Stomach (tissue), 8 donors: ENCODE measurements at regions not wholly inside any gene's neighbourhood (a gene's known extent, or its start where the extent isn't known, plus 50 kb on each side); places are given as distances from the start of the nearest gene placed in this dataset.

ENCODE experiments used
- DNase-seq, 2 donors: peaks; one replicate each; pipeline versions ENCODE4 v3.0.0 to v3.0.0-alpha.2; 2013 to 2019
- H3K27ac ChIP-seq, 5 donors: fragments of 200-600 bp in 4 of 5; sonication (generic) in 4 of 5; one replicate each; pipeline ENCODE4 v1.5.1; 2013 to 2019; ENCODE audit warnings: mild to moderate bottlenecking in 1 of 5, moderate library complexity in 1 of 5
- H3K27me3 ChIP-seq, 3 donors: fragments of 200-600 bp; sonication (generic); one replicate each; pipeline ENCODE4 v1.5.1; 2017 to 2019; ENCODE audit warnings: mixed run types in 1 of 3
- H3K36me3 ChIP-seq, 4 donors: fragments of 200-600 bp; sonication (generic); 1 replicate in 3 of 4; 2 replicates in 1 of 4; pipeline ENCODE4 v1.5.1; 2016 to 2019
- H3K4me1 ChIP-seq, 4 donors: fragments of 200-600 bp; sonication (generic); one replicate each; pipeline ENCODE4 v1.5.1; 2016 to 2019
- H3K4me3 ChIP-seq, 4 donors: fragments of 200-600 bp; sonication (generic) in 3 of 4; one replicate each; pipeline ENCODE4 v1.5.1; 2016 to 2019; ENCODE audit warnings: mild to moderate bottlenecking in 1 of 4
- H3K9me3 ChIP-seq, 4 donors: fragments of 200-600 bp; sonication (generic); one replicate each; pipeline ENCODE4 v1.5.1; 2016 to 2019
- EP300 ChIP-seq: sonication (generic); formaldehyde crosslinking; IDR thresholded peaks from one replicate; pipeline ENCODE4 v1.6.1; 2017; ENCODE audit warnings: antibody characterized with exemption
- POLR2A ChIP-seq, 4 donors: fragments of 450-650 bp; IDR thresholded peaks; one replicate each; pipeline ENCODE4 v1.6.1; 2016; ENCODE audit warnings: antibody characterized with exemption in 4 of 4, control low read depth in 2 of 4, mild to moderate bottlenecking in 1 of 4, moderate library complexity in 1 of 4
- POLR2AphosphoS5 ChIP-seq, 3 donors: sonication (generic); formaldehyde crosslinking; IDR thresholded peaks; one replicate each; pipeline ENCODE4 v1.6.1; 2016; ENCODE audit warnings: antibody characterized with exemption in 3 of 3
- WGBS, 5 donors: extraction: QIAGEN DNeasy Blood & Tissue Kit in 3 of 5; methylation state at CpG; one replicate each; pipeline versions ENCODE4 v1.1.5 to v1.1.7; 2013 to 2018; 5-methylcytosine and 5-hydroxymethylcytosine counted together
- intact Hi-C: fragments of 100-400 bp; cut with DNase I; formaldehyde crosslinking; loops from one replicate; pipeline ENCODE4 v1.15.1; 2023; ENCODE audit warnings: low total_unique reads
- TF ChIP-seq, protein P1 (sequence below), 7 experiments: fragments of 450-650 bp in 4 of 7; fragments of 200-600 bp in 3 of 7; sonication (generic) in 3 of 7; IDR thresholded peaks; one replicate each; pipeline ENCODE4 v1.5.1; 2016 to 2019; ENCODE audit warnings: antibody characterized with exemption in 7 of 7, control low read depth in 2 of 7, mild to moderate bottlenecking in 1 of 7
- donor health status: healthy with polysubstance abuse.
- donor health status: Bipolar disorder and iron deficiency.
- donor health status: healthy.

DNA sequence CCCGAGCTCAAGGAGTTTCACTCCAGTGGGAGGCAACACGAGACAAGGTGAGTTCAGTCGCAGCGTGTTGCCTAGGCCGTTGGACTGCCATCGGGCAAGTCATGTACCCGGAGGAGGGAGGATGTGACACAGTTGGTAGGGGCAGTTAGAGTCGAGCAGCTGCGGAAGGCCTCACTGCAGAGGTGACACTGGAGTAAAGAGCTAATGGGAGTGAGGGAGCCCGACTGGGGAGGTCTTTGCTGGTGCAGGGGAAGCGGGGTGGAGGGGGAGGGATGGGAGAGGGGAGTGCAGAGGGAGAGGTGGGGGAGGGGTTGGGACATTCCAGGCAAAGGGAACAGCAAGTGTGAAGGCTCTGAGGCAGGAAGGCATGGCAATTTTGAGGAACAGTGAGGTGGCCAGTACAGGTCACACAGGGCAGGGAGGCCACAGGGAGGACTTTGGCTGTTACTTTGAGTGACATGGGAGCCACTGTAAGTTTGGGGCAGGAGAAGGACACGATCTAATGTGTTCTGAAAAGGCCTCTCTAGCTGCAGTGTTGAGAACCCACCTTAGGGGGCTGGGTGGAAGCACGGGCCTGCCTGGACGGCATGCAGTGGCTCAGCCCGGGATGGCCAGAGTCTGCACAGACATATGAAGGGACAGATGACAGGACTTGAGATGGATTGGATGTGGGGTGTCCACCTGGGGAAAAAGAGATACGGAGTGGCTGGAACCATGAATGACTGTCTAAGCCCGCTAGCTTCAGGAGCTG, 61.1 kb downstream of the KCNF1 start:
- Histone ChIP-seq H3K36me3 (no peaks in the 10 kb centered on the region), H3K4me1 (no peaks in the 10 kb centered on the region), H3K27ac (no peak overlapping the region), H3K27me3 (peaks cover 0 to 44% (median 3%) of the 10 kb centered on the region in 3 donors), H3K4me3 (no peak overlapping the region), H3K9me3 (no peaks in the 10 kb centered on the region)
- no peak for DNase-seq
- TF ChIP-seq POLR2A (IDR thresholded peaks at IDR 0.05) (no peak), EP300 (no peak)
- intact Hi-C loops: no loop called here
- 81 to 88% (median 83%) methylated on average over 17 of the region's 17 CpGs for WGBS, 5 donors

DNA sequence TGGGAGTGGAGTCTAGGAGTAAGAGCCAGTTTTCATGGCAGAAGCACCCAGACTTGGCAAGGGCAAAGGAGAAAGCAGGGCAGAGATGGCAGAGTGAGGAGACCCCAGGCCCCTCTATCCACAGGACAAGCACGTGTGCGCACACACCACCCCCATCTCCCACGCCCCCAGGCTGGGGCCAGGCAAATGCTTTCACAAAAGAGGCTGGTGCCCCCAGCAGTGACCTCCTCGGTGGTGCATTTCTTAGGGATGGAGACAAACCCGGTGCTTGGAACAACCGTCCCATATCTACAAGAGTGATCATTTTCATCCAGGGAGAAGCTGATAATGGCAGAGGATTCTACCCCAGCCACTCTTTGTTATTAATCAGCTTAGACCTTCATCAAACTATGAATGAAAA, 62.0 kb downstream of the KCNF1 start:
- Histone ChIP-seq H3K36me3 (no peaks in the 10 kb centered on the region), H3K27ac (no peak overlapping the region), H3K4me1 (no peaks in the 10 kb centered on the region), H3K27me3 (peaks cover 0 to 53% (median 3%) of the 10 kb centered on the region in 3 donors), H3K9me3 (no peaks in the 10 kb centered on the region), H3K4me3 (no peak overlapping the region)
- no peak for TF ChIP-seq POLR2A (IDR thresholded peaks at IDR 0.05)
- no peak for TF ChIP-seq EP300
- TF ChIP-seq, protein P1, sequence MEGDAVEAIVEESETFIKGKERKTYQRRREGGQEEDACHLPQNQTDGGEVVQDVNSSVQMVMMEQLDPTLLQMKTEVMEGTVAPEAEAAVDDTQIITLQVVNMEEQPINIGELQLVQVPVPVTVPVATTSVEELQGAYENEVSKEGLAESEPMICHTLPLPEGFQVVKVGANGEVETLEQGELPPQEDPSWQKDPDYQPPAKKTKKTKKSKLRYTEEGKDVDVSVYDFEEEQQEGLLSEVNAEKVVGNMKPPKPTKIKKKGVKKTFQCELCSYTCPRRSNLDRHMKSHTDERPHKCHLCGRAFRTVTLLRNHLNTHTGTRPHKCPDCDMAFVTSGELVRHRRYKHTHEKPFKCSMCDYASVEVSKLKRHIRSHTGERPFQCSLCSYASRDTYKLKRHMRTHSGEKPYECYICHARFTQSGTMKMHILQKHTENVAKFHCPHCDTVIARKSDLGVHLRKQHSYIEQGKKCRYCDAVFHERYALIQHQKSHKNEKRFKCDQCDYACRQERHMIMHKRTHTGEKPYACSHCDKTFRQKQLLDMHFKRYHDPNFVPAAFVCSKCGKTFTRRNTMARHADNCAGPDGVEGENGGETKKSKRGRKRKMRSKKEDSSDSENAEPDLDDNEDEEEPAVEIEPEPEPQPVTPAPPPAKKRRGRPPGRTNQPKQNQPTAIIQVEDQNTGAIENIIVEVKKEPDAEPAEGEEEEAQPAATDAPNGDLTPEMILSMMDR (IDR thresholded peaks at IDR 0.05): no peak
- TF ChIP-seq POLR2AphosphoS5 (IDR thresholded peaks at IDR 0.05): no peak
- 39 to 60% (median 46%) methylated on average over 6 of the region's 6 CpGs for WGBS, 5 donors
- no peak for DNase-seq
- intact Hi-C loops: no loop called here

DNA sequence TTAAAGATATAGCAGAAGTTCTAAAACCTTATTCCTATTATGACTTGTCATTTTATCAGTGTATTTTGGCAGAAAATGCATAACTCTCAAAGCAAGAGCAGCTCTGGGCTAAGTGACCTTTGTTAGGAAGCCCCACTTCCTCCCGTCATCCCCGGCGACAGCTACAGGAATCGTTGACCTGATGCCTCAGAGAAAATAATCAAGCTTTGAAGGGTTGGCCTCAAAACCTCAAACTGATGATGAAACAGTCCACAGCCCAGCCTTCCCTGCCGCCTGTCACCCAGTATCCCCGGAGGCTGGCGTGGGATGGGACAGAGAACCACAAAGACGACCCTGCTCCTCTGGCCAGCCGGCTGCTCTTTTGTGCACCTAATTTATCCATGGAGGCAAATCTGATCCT, 65.3 kb downstream of the KCNF1 start:
- no peak overlapping the region for H3K27ac ChIP-seq
- intact Hi-C loops: no loop called here
- DNase-seq: no peak

DNA sequence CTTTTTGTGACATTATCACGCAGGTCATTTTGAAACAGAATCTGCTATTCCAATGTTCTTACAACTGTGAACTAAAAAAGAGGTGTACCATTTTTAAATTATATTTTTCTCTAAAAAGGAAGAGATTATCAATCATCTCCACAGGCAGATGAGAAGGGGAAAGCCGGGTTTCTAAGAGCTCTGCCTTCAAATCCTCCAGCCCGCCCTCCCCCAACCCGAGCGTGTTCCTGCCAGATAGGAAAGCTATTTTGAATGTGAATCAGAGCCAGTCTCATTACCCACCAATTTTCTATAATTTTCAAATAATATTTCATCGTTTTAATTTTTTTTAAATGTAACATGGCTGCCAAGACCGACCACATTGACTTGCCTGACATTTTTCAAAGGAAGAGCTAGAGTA, 65.9 kb downstream of the KCNF1 start:
- H3K27me3 ChIP-seq: peaks cover 0 to 30% (median 3%) of the 10 kb centered on the region in 3 donors
- no peak overlapping the region for H3K27ac ChIP-seq
- peak in 1 of 2 donors; percentile 52 for DNase-seq
- H3K4me3 ChIP-seq: no peak overlapping the region
- 42 to 50% (median 48%) methylated on average over 7 of the region's 7 CpGs for WGBS, 5 donors
- H3K36me3 ChIP-seq: no peaks in the 10 kb centered on the region
- TF ChIP-seq, protein P1 (IDR thresholded peaks at IDR 0.05): no peak
- no peak for TF ChIP-seq POLR2A (IDR thresholded peaks at IDR 0.05)
- TF ChIP-seq EP300: no peak
- intact Hi-C loops: no loop called here
- H3K9me3 ChIP-seq: no peaks in the 10 kb centered on the region
- no peaks in the 10 kb centered on the region for H3K4me1 ChIP-seq

More for the DNA sequence above, 65.3 kb downstream of the KCNF1 start:
- H3K36me3 ChIP-seq: no peaks in the 10 kb centered on the region
- no peak for TF ChIP-seq POLR2A (IDR thresholded peaks at IDR 0.05)
- TF ChIP-seq POLR2AphosphoS5 (IDR thresholded peaks at IDR 0.05): no peak
- TF ChIP-seq, protein P1 (IDR thresholded peaks at IDR 0.05): no peak
- no peak for TF ChIP-seq EP300
- H3K27me3 ChIP-seq: peaks cover 0 to 32% (median 3%) of the 10 kb centered on the region in 3 donors
- H3K4me3 ChIP-seq: no peak overlapping the region
- H3K4me1 ChIP-seq: no peaks in the 10 kb centered on the region
- no peaks in the 10 kb centered on the region for H3K9me3 ChIP-seq
- 27 to 39% (median 31%) methylated on average over 9 of the region's 9 CpGs for WGBS, 5 donors

DNA sequence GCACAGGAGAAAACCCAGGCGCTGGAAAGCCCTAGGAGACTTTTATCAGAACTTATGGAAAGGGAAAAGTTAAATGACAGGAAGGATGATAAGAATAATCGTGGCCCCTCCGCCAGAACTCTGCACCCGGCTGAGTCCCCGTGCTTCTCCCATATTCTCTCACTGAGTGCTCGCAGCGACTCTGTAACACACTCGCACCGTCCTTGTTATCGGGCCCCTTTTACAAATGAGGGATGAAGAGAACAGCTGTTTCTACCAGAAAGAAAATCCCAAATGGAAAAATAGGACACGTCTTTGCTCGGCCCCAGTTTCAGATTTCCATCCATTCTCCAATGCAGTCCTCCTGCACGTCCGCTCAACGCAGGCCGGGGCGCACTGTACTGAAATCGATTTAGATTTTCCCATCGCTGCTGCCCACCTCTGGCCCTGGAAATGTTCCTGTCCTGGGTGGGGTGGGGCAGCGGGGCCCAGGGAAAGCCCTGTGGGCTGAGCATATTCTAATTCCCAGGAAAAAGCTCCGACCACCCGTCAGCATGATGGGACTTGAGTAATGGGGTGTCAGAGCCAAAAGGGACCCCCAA, 66.4 kb downstream of the KCNF1 start:
- TF ChIP-seq POLR2A (IDR thresholded peaks at IDR 0.05) (no peak), EP300 (no peak), POLR2AphosphoS5 (IDR thresholded peaks at IDR 0.05) (no peak)
- TF ChIP-seq, protein P1 (IDR thresholded peaks at IDR 0.05): no peak
- intact Hi-C loops: no loop called here
- H3K36me3 ChIP-seq: no peaks in the 10 kb centered on the region
- H3K27ac ChIP-seq: no peak overlapping the region
- peaks cover 0 to 25% (median 3%) of the 10 kb centered on the region in 3 donors for H3K27me3 ChIP-seq
- 63 to 73% (median 67%) methylated on average over 22 of the region's 22 CpGs for WGBS, 5 donors
- H3K4me1 ChIP-seq: no peaks in the 10 kb centered on the region
- DNase-seq: peak in 1 of 2 donors; percentile 45
- no peaks in the 10 kb centered on the region for H3K9me3 ChIP-seq
- no peak overlapping the region for H3K4me3 ChIP-seq
